H1 (cell line): ENCODE measurements at regions not wholly inside any gene's neighbourhood (a gene's known extent, or its start where the extent isn't known, plus 50 kb on each side); places are given as distances from the start of the nearest gene placed in this dataset.

ENCODE experiments used
- CTCF ChIA-PET: fragments of 300-600 bp; sonication (Branson Sonifier 250); formaldehyde crosslinking; loops from one replicate; lab custom pipeline; 2021; ENCODE audit not compliant: partially characterized antibody; lab: Charles Lee
- POLR2A ChIA-PET: fragments of 300-600 bp; sonication (Branson Sonifier 250); formaldehyde crosslinking; loops from one replicate; lab custom pipeline; 2021; ENCODE audit warnings: inconsistent platforms; ENCODE audit not compliant: partially characterized antibody; lab: Charles Lee
- DNase-seq, 2 experiments: peaks; one replicate each; pipeline versions ENCODE4 v3.0.0 to v3.0.0-alpha.2; 2010 to 2022; ENCODE audit warnings: low spot score in 2 of 2, low read depth in 1 of 2, mixed read lengths in 1 of 2
- FAIRE-seq: peaks from 2 replicates; lab custom pipeline; 2011; peaks lifted over from hg19 to GRCh38; lab: Jason Lieb, UNC
- H2AFZ ChIP-seq: 2 replicates; pipeline ENCODE4 v1.8.1; 2012; ENCODE audit warnings: low read length, inconsistent platforms
- H2AK5ac ChIP-seq: 2 replicates; pipeline ENCODE4 v1.6.1; 2013; ENCODE audit warnings: low read depth, low read length
- H2BK120ac ChIP-seq: replicated peaks from 2 replicates; pipeline ENCODE3; 2013; ENCODE audit warnings: low read depth, low read length, inconsistent platforms
- H2BK12ac ChIP-seq: 2 replicates; pipeline ENCODE4 v1.6.1; 2013; ENCODE audit warnings: low read depth, low read length
- H2BK15ac ChIP-seq: 2 replicates; pipeline ENCODE4 v1.6.1; 2013; ENCODE audit warnings: low read length
- H2BK20ac ChIP-seq: 2 replicates; pipeline ENCODE4 v1.6.1; 2013; ENCODE audit warnings: low read length
- H2BK5ac ChIP-seq: 2 replicates; pipeline ENCODE4 v1.6.1; 2013; ENCODE audit warnings: low read depth, low read length
- H3K14ac ChIP-seq: 2 replicates; pipeline ENCODE4 v1.6.1; 2013; ENCODE audit warnings: inconsistent platforms; ENCODE audit not compliant: insufficient read length
- H3K18ac ChIP-seq: 2 replicates; pipeline ENCODE4 v1.6.1; 2013; ENCODE audit warnings: low read length; ENCODE audit errors: extremely low read depth
- H3K23ac ChIP-seq: 2 replicates; pipeline ENCODE4 v1.6.1; 2013; ENCODE audit warnings: inconsistent platforms; ENCODE audit not compliant: insufficient read length
- H3K23me2 ChIP-seq: 2 replicates; pipeline ENCODE4 v1.6.1; 2013; ENCODE audit warnings: low read depth, low read length
- H3K27ac ChIP-seq: 2 replicates; pipeline ENCODE4 v1.6.1; 2011; ENCODE audit warnings: low read depth, low read length, inconsistent platforms
- H3K27me3 ChIP-seq, 4 experiments: replicated peaks in 1 of 4; 1 replicate in 1 of 4; 2 replicates in 3 of 4; pipeline versions ENCODE4 v1.6.1 to v1.8.1; 2011 to 2013; ENCODE audit warnings: low read length in 3 of 4, mild to moderate bottlenecking in 3 of 4, inconsistent platforms in 2 of 4, mixed read lengths in 2 of 4, moderate library complexity in 1 of 4; ENCODE audit not compliant: control insufficient read depth in 3 of 4, insufficient read depth in 3 of 4; ENCODE audit errors: extremely low read depth in 1 of 4
- H3K36me3 ChIP-seq, 4 experiments: 2 replicates each; pipeline versions ENCODE4 v1.6.1 to v1.8.1; 2011 to 2013; ENCODE audit warnings: mild to moderate bottlenecking in 4 of 4, low read length in 3 of 4, moderate library complexity in 2 of 4, control low read depth in 1 of 4, inconsistent platforms in 1 of 4; ENCODE audit not compliant: insufficient read depth in 4 of 4, control insufficient read depth in 2 of 4
- H3K4ac ChIP-seq: replicated peaks from 2 replicates; pipeline ENCODE3; 2013; ENCODE audit warnings: low read length, low read depth, mixed read lengths, inconsistent platforms; ENCODE audit not compliant: insufficient read length
- H3K4me1 ChIP-seq, 4 experiments: replicated peaks in 1 of 4; 1 replicate in 1 of 4; 2 replicates in 3 of 4; pipeline versions ENCODE4 v1.6.1 to v1.8.1; 2011 to 2013; ENCODE audit warnings: low read length in 3 of 4, inconsistent platforms in 2 of 4, mixed read lengths in 1 of 4; ENCODE audit not compliant: insufficient read depth in 4 of 4, control insufficient read depth in 3 of 4
- H3K4me2 ChIP-seq, 2 experiments: 2 replicates each; pipeline versions ENCODE4 v1.6.1 to v1.8.1; 2011 to 2013; ENCODE audit warnings: low read depth in 2 of 2, low read length in 2 of 2, control low read depth in 1 of 2, inconsistent platforms in 1 of 2, mild to moderate bottlenecking in 1 of 2; ENCODE audit not compliant: insufficient read depth in 1 of 2
- H3K4me3 ChIP-seq, 4 experiments: fragments of 200-600, 300-600 bp in 1 of 4; sonication (generic), shearing (Covaris generic), sonication (Bioruptor Twin) in 1 of 4; 2 replicates each; pipeline versions ENCODE4 v1.5.1 to v1.8.1; 2011 to 2016; ENCODE audit warnings: low read length in 4 of 4, low read depth in 3 of 4, control low read depth in 2 of 4, inconsistent platforms in 2 of 4, mild to moderate bottlenecking in 2 of 4, mixed read lengths in 1 of 4, moderate library complexity in 1 of 4; ENCODE audit not compliant: insufficient read depth in 2 of 4; ENCODE audit errors: extremely low read depth in 1 of 4
- H3K56ac ChIP-seq: replicated peaks from 2 replicates; pipeline ENCODE3; 2013; ENCODE audit warnings: low read depth, mild to moderate bottlenecking, mixed read lengths, low read length, inconsistent platforms; ENCODE audit not compliant: insufficient read length
- H3K79me1 ChIP-seq: 2 replicates; pipeline ENCODE4 v1.6.1; 2013; ENCODE audit warnings: low read depth, low read length, control low read depth
- H3K79me2 ChIP-seq, 2 experiments: 2 replicates each; pipeline versions ENCODE4 v1.6.1 to v1.8.1; 2012 to 2013; ENCODE audit warnings: low read length in 2 of 2, mild to moderate bottlenecking in 2 of 2, inconsistent platforms in 1 of 2; ENCODE audit not compliant: insufficient read depth in 2 of 2, control insufficient read depth in 1 of 2
- H3K9ac ChIP-seq, 4 experiments: replicated peaks in 1 of 4; 1 replicate in 1 of 4; 2 replicates in 3 of 4; pipeline versions ENCODE4 v1.6.1 to v1.8.1; 2011 to 2013; ENCODE audit warnings: low read depth in 3 of 4, low read length in 3 of 4, control low read depth in 2 of 4, mild to moderate bottlenecking in 2 of 4, moderate library complexity in 2 of 4, inconsistent platforms in 1 of 4; ENCODE audit errors: extremely low read depth in 1 of 4
- H3K9me3 ChIP-seq, 2 experiments: 2 replicates each; pipeline versions ENCODE4 v1.6.1 to v1.8.1; 2012 to 2013; ENCODE audit warnings: mild to moderate bottlenecking in 2 of 2, moderate library complexity in 2 of 2, control low read depth in 1 of 2, inconsistent platforms in 1 of 2, low read depth in 1 of 2, low read length in 1 of 2, mixed read lengths in 1 of 2; ENCODE audit not compliant: insufficient read depth in 2 of 2
- H4K20me1 ChIP-seq, 2 experiments: replicated peaks in 1 of 2; 2 replicates each; pipeline versions ENCODE3 to v1.8.1; 2011 to 2013; ENCODE audit warnings: inconsistent platforms in 2 of 2, low read length in 2 of 2, mild to moderate bottlenecking in 1 of 2; ENCODE audit not compliant: insufficient read depth in 2 of 2, control insufficient read depth in 1 of 2
- H4K5ac ChIP-seq: 2 replicates; pipeline ENCODE4 v1.6.1; 2013; ENCODE audit warnings: low read length, low read depth, mixed read lengths, inconsistent platforms; ENCODE audit not compliant: insufficient read length
- H4K8ac ChIP-seq: 2 replicates; pipeline ENCODE4 v1.8.0; 2013; ENCODE audit warnings: mild to moderate bottlenecking, moderate library complexity, low read length, inconsistent platforms; ENCODE audit not compliant: insufficient read depth; ENCODE audit errors: extremely low read depth
- H4K91ac ChIP-seq: replicated peaks from 2 replicates; pipeline ENCODE3; 2013; ENCODE audit warnings: low read length, mixed read lengths, inconsistent platforms; ENCODE audit not compliant: insufficient read length
- CBX5 ChIP-seq: fragments of 300-800, 300-1000 bp; sonication (generic); IDR thresholded peaks from 2 replicates; pipeline ENCODE4 v1.7.1; 2016; ENCODE audit warnings: antibody characterized with exemption, low read length, low read depth
- GABPA ChIP-seq: IDR thresholded peaks from 2 replicates; pipeline ENCODE4 v1.6.1; 2011; ENCODE audit warnings: mild to moderate bottlenecking, low read length, moderate library complexity, borderline replicate concordance; ENCODE audit not compliant: insufficient read depth
- MAFK ChIP-seq: IDR thresholded peaks from 2 replicates; pipeline ENCODE4 v1.6.1; 2012; ENCODE audit warnings: low read depth, mild to moderate bottlenecking, improper control_type of control experiment, low read length
- NRF1 ChIP-seq: IDR thresholded peaks from 2 replicates; pipeline ENCODE4 v1.6.1; 2011; ENCODE audit warnings: mild to moderate bottlenecking, low read depth, low read length, improper control_type of control experiment
- TAF7 ChIP-seq: optimal IDR thresholded peaks from 2 replicates; pipeline ENCODE3; 2011; ENCODE audit warnings: low read depth, mild to moderate bottlenecking, inconsistent platforms, low read length, moderate library complexity, borderline replicate concordance
- WGBS, 2 experiments: shearing (Covaris generic) in 1 of 2; methylation state at CpG; one replicate each; pipeline versions ENCODE4 v1.1.6 to v1.1.7; 2013 to 2015; ENCODE audit warnings: low lambda C conversion rate in 2 of 2, mixed read lengths in 2 of 2, inconsistent platforms in 1 of 2, low coverage in 1 of 2, missing lambda C conversion rate in 1 of 2; ENCODE audit not compliant: insufficient replicate concordance in 2 of 2, insufficient coverage in 1 of 2, insufficient read length in 1 of 2; ENCODE audit errors: extremely low coverage in 1 of 2, missing lambda C conversion rate in 1 of 2; 5-methylcytosine and 5-hydroxymethylcytosine counted together

GRCh38 chr5:162550236-162550635 lies 482.7 kb downstream of the GABRG2 start:
- Histone ChIP-seq H2BK12ac (no peak overlapping the region), H2AK5ac (no peak overlapping the region), H3K9ac (no peak overlapping the region), H3K27ac (no peak overlapping the region), H3K27me3 (no peaks in the 10 kb centered on the region), H3K36me3 (no peaks in the 10 kb centered on the region), H3K56ac (no peak overlapping the region), H2BK120ac (no peak overlapping the region), H3K4me1 (no peaks in the 10 kb centered on the region), H3K23ac (no peak overlapping the region), H3K4me3 (no peak overlapping the region), H4K8ac (no peak overlapping the region), H3K4ac (no peak overlapping the region), H3K4me2 (no peak overlapping the region), H3K23me2 (no peaks in the 10 kb centered on the region), H2BK15ac (no peak overlapping the region), H3K9me3 (no peaks in the 10 kb centered on the region), H3K79me2 (no peaks in the 10 kb centered on the region), H2BK5ac (no peak overlapping the region), H4K5ac (no peak overlapping the region), H3K18ac (no peak overlapping the region), H3K79me1 (no peaks in the 10 kb centered on the region), H2BK20ac (no peak overlapping the region), H3K14ac (no peak overlapping the region), H4K91ac (no peak overlapping the region), H2AFZ (no peak overlapping the region), H4K20me1 (no peaks in the 10 kb centered on the region)
- FAIRE-seq, result no peak
- no peak for DNase-seq
- ChIA-PET CTCF (no interaction called here), POLR2A (no interaction called here)
- TF ChIP-seq MAFK (no peak), CBX5 (no peak), NRF1 (no peak), TAF7 (no peak), GABPA (no peak)
- WGBS, 2 experiments, result 91% methylated on average over 13 of the region's 13 CpGs; no CpG with 5 or more reads in 1 of the 2 experiments
